Left cardiac atrium (tissue), 4 donors: ENCODE measurements at regions not wholly inside any gene's neighbourhood (a gene's known extent, or its start where the extent isn't known, plus 50 kb on each side); places are given as distances from the start of the nearest gene placed in this dataset.
A peak's percentile ranks its signal among the peaks of the same experiment; 100 is the strongest.

Source experiments
- ATAC-seq, 2 donors: fragments of 200-7000 bp; cut with Tn5 transposase; one replicate each; pipeline ENCODE4 v1.9.1; 2020; ENCODE audit warnings: mild to moderate bottlenecking in 2 of 2, moderate library complexity in 2 of 2
- DNase-seq: peaks from one replicate; pipeline ENCODE4 v3.0.0-alpha.2; 2020
- intact Hi-C, 2 donors: fragments of 100-400 bp; cut with DNase I; formaldehyde crosslinking; loops; one replicate each; pipeline versions ENCODE4 v1.14.1 to v1.15.1; 2022 to 2023
- donor health status: DM: no; HTN: yes; CAD: no.
- donor health status: DM: no; HTN: yes; CAD: no; lungs with severe emphysema.
- donor health status: DM: yes; HTN: yes; CAD: no.
- donor health status: Dilated cardiomyopathy.

DNA sequence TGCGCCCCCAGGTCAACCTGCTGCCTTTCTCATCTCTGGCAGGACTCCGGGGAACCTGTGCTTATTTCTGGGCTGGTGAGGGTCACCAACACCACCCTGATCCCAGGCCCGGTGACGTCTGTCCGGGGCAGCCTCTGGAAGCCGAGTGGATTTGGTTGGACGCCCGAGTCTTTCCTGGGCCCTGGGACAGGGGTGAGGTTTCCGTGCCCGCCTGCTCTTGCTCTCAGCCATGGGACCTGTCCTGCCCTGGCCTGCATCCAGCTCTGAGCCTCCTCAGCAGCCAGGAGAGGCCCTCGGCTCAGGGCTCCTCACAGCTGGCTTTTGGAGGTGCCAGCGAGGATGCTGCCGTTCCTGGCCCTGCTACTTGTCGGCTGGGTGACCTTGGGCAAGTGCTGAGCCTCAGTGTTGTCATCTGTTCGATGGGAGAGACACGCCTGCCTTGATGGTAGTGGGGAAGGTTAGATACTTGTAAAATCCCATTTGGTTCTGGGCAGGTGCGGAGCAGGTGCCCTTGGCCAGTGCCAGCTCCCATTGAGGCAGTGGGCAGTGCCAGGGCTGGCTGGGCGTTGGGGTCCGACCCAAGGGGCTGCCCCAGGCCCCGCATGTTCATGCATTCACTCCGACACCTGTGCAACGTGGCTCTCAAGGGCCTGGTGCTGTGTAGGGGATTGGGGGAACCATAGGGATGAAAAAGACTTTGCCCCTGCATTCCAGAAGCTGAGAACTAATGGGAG lies 58.9 kb upstream of the THY1 start:
- ATAC-seq: peak; percentile 23 to 26
- intact Hi-C loops: loop anchor here (5.0 to 10.0 kb wide), 3 partner anchors 50 to 625 kb away; no protein-coding TSS in a partner anchor
- DNase-seq: no peak

DNA sequence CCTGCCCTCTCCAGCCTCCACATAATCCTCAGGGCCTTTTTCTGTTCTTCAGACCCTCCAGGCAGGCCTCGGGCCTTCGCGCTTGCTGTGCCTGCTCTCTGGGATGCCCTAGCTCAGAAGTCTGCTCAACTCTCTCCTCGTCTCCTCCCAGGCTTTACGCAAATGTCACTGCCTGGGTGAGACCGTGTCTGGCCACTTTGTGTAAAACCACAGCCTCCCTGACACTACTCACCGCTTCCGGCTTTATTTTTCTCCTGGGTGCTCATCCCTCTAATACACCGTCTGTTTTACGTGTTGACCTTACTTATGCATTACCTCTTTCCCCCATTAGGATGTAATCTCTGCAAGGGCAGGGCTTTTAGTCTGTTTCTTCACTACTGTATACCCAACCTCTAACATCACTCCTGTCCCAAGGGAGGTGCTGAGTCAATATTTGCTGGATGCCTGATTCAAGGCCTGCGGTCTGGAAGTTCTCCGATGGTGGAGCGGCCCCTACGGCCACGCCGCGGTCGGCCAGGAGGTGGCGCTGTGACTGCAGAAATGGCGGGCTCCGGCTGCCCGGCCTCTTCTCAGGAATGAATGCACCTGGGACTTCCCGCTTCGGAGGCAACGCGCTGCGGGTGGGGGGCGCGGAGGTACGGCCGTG lies 58.2 kb upstream of the THY1 start:
- intact Hi-C loops: loop anchor here (5.0 to 10.0 kb wide), 3 partner anchors 51 to 626 kb away; no protein-coding TSS in a partner anchor
- peak; percentile 81 for DNase-seq
- peak; percentile 84 to 89 for ATAC-seq

DNA sequence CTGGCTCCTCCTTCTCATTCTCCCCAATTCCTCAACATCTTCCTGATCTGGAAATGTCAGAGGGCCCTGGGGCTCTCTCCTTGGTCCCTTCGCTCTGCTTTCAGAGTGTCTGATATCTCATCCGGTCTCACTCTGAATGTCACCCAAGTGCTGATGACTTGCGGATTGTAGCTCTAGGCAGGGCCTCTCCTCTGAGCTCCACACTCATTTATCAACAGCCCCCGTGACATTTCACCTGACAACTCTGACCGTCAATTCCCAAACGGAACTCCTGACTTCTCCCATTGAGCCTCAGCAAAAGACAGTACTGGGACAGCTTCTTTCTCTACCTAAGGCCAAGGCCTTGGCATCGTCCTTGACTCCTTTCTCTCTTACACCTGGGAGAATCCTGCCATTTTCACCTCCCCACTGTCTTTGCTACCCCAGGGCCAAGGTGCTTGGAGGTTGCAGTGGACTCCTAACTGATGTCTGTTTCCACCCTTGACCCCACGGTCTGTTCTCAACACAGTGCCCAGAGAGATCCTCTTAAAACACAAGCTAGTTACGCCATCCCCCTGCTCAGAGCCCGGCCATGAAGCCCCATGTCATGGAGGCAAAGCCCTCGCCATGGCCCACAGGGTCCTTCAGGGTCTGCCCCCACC lies 57.5 kb upstream of the THY1 start:
- no peak for ATAC-seq
- no peak for DNase-seq
- intact Hi-C loops: loop anchor here (5.0 to 10.0 kb wide), 3 partner anchors 52 to 627 kb away; no protein-coding TSS in a partner anchor

DNA sequence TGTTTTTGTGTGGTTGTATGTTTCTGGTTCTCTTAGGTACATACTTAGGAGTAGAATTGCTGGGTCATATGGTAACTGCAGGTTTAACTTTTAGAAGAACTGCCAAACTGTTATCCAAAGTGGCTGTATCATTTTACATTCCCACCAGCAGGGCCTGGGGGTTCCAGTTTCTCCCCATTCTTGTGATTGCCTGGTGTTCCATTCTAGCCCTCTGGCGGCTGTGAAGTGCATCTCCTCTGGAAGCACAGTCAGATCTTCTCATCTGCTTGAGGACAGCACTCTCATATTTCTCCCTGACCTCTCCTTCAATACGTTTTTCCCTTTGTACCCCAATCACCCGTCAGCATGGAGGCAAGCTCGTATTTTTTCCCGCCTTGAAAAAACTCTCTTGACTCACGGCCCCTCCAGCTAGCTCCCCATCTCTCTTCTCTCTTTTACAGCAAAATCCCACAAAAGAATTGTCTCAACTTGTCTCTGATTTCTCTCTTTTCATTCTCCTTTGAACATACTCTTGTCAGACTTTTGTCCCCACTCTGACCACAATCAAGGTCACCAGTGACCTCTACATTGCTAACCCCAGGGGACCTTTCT lies 56.8 kb upstream of the THY1 start:
- intact Hi-C loops: loop anchor here (5.0 to 10.0 kb wide), 3 partner anchors 53 to 628 kb away; no protein-coding TSS in a partner anchor
- no peak for ATAC-seq
- DNase-seq: no peak

DNA sequence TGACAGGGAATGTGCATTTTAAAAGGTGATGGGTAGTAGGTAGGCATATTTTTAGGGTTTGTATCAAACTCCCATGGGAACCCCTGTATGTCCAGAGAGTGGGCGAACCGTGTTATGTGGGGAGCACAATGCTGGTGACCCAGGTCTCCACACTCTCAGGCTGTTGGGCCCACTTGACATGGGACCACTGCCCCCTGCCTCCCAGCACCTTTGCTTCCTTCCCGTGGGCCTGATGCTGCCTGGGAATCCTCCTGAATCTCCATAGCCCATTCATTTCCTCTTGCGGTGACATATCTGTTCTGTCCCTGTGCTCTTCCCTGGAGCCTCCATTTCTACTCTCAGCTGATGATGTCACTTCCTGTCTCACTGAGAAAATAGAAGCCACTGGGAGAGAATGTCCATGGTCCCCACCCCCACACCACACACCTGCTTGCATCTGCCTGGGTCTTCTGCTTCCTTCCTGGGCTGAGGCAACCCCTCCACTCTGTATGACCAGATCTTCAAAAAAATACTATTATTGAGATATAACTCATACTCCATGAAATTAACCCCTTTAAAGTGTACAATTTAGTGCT lies 55.8 kb upstream of the THY1 start:
- intact Hi-C loops: no loop called here
- no peak for DNase-seq
- no peak for ATAC-seq

DNA sequence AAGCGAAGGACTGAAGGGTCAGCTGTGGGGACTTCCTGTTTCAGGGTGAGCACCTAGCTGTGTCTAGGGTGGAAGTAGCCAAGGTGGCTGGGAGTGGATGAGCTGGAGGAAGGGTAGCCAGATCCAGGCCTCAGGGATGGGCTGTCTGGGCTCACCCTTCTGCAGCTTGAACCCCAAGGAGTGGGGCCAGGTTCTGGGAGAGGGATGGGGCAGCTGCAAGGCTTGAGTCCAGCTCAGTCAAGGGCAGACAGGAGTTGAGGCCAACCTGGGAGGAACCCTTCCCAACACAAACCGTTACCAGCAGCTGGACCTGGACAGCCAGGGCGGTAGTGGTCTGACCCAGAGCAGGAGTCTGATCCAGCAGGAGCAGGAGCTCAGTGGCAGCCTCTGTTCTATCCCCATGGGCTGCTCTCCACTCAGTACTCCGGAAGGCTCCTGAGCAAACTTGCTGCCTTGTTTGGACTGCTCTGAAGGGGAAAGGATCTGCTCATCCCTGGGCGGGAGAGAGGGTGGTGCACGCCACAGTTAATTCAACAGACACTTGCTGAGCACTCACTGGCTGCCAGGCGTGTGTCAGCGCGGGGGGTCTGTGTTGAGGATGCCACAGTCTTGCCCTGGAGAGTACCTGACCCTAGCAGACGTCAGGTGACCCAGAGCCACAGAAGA lies 53.8 kb upstream of the THY1 start:
- ATAC-seq: no peak
- intact Hi-C loops: no loop called here
- no peak for DNase-seq

DNA sequence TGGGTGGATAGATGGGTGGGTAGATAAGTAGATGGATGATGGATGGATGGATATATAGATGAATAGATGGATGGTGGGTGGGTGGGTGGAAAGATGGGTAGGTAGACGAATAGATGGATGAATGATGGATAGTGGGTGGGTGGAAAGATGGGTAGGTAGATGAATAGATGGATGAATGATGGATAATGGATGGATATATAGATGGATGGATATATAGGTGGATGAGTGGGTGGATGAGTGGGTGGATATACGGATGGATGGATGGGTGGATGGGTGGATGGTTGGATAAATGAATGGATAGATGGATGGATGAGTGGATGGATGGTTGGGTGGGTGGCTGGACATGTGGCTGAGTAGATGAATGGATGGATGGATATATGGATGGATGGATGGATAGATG lies 53.1 kb upstream of the THY1 start:
- no peak for DNase-seq
- intact Hi-C loops: no loop called here
- no peak for ATAC-seq

DNA sequence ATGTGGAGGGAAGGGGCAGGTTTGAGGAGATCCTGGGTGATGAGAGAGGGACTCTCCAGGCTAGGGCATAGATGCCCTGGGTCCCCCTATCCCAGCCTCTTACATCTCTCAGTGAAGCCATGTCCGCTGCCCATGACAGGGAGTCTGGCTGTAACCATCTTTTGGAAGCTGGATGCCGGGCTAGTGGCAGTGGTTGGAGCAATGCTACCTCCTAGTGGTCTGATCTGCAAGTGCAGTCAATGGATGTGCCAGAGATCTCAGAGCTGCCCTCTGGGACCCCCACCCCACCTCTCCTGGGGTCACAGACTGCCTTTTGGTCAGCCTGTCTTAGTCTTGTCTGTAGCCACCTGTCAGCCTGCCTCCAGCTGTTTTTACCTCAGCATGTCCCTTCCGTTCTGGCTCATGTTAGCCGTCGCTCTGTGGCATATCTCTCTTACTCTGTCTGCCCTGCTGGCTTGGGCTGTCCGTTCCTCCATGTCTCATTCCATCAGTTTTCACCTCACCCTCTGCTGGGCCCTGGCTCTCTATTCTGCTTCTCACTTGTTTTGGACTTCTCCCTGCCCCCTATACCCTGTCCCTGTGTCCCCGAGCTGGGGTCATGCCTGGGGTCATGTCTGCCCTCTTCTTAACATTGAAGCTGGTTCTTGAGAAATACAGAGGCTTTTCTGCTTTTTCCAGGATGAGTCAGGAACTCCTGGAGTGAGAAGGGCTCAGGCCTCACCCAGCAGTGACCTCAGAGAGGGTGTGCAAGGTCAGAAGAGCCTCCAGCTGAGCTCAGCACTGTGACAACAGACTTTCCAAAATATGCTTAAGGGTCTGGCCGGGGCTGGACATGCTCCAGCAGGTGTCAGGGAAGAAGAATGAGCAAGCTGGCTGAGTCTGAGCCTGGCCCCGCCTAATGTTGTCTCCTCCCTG lies 52.0 kb upstream of the THY1 start:
- DNase-seq: peak; percentile 62
- intact Hi-C loops: loop anchor here in 1 of 2 donors (5.0 kb wide), 1 partner anchor 118 kb away; no protein-coding TSS in a partner anchor
- peak; percentile 76 for ATAC-seq

DNA sequence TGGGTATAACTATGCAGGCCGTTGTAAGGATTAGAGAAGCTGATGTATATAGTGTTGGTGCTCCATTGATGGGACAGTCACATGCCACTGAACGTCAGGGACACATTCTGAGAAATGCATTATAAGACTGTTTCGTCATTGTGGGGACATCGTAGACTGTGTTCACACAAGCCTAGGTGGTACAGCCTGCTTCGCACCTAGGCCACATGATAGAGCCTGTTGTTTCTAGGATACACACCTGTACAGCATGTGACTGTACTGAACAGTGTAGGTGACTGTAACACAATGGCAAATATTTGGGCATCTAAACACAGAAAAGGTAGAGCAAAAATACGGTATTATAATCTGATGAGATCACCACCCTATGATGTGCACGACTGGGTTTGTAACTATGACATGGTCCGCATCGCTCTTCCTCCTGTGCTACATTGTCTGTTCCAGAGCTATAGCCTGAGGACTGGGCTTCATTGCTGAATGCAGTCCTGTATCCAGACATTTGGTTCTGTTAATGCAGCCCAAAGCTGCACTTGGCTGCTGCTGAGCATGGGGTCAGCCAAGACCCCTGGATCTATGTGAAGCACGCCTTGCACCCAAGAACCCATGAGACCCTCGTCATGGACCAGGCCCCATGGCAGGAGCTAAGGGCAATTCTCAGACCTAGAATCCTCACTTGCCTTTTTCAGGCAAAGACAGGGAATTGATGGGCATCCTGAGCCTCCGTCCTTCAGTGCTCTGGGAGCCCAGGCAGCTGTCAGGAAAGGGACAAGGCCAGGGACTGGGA lies 51.1 kb upstream of the THY1 start:
- ATAC-seq: no peak
- intact Hi-C loops: loop anchor here in 1 of 2 donors (5.0 kb wide), 1 partner anchor 117 kb away; no protein-coding TSS in a partner anchor
- no peak for DNase-seq

DNA sequence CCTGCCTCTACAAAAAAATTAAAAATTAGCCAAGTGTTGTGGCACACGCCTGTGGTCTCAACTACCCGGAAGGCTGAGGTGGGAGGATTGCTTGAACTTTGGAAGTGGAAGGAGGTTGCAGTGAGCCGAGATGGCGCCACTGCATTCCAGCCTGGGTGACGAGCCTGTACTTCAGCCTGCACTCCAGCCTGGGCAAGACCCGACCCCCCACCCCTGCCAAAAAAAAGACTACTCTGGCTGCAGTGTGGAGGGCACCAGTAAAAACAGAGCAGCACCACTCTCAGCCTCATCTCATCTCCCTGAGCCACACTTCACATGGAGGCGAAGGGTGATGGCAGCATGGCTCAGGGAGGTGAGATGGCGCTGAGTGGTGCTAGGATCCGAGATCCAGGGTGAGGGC lies 50.3 kb upstream of the THY1 start:
- DNase-seq (no peak), ATAC-seq (no peak)
- intact Hi-C loops: loop anchor here in 1 of 2 donors (5.0 kb wide), 1 partner anchor 116 kb away; no protein-coding TSS in a partner anchor

DNA sequence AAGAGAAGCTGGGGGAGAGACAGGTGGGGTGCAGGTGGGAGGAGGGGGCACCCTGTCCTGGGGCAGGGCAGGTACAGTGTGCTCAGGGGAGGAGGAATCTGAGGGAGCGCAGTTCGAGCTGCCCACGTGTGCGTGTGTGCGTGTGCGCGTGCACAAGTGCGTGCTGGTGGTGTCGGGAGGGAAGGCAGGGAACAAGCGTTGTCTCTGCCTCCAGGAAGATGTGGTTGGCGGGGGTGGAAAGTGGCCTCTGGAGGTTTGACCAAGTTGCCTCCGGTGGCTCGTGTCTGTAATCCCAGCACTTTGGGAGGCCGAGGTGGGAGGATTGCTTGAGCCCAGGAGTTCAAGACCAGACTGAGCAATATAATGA lies 49.9 kb upstream of the THY1 start:
- intact Hi-C loops: loop anchor here in 1 of 2 donors (5.0 kb wide), 1 partner anchor 116 kb away; no protein-coding TSS in a partner anchor
- no peak for ATAC-seq
- no peak for DNase-seq
